ENCODE measurements at regions not wholly inside any gene's neighbourhood (a gene's known extent, or its start where the extent isn't known, plus 50 kb on each side); places are given as distances from the start of the nearest gene placed in this dataset.

- no peak for DNase-seq (ENCODE audit: low spot score)
These were observed 57.6 kb upstream of the DOCK1 start for GRCh38 chr10:126847666-126848065.

GRCh38 chr10:126849646-126850045, 55.6 kb upstream of the DOCK1 start:
- DNase-seq (ENCODE audit: low spot score), result no peak

GRCh38 chr10:126851414-126852108, 53.7 kb upstream of the DOCK1 start:
- no peak for DNase-seq (ENCODE audit: low spot score)

GRCh38 chr10:126854726-126855495, 50.3 kb upstream of the DOCK1 start:
- DNase-seq (ENCODE audit: low spot score), result no peak
